T47D (cell line): ENCODE measurements at regions not wholly inside any gene's neighbourhood (a gene's known extent, or its start where the extent isn't known, plus 50 kb on each side); places are given as distances from the start of the nearest gene placed in this dataset.
"Not testable (repeated sequence)": the region's sequence is repeated elsewhere in the genome, so short reads cannot be mapped to it uniquely, and the experiment has no call there.

Experiments used
- DNase-seq, 2 experiments: peaks; one replicate each; pipeline versions ENCODE4 v3.0.0 to v3.0.0-alpha.2; 2011 to 2012; ENCODE audit warnings: low read depth in 1 of 2, low spot score in 1 of 2
- JUND ChIP-seq: IDR thresholded peaks from 2 replicates; pipeline ENCODE4 v1.6.1; 2012; ENCODE audit warnings: low read depth
- in situ Hi-C: cut with HindIII; loops from 2 replicates; pipeline ENCODE4 v1.10.0; 2016; ENCODE audit warnings: low sequenced_read_pairs, low pct_unique_long_range_greater_than_20kb

DNA sequence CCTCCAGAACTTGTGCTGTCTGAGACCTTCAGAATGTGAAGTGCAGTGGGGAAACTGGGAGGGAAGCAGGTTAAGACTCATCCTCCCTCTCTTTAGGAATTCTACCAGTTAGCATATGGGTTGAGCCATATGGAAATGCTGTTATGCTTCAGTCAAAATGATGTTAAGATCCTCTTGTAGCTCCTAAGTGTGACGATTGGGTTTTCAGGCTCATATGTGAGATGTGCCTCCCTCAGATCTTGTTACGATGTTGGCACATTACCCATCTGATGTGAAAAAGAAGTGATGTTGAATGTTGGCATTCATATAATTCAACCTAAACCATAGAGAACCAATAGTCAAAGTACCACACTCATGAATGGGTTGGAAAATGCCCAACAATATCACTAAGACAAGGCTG is 67.8 kb upstream of the IPO5 start:
- TF ChIP-seq JUND, result no peak
- in situ Hi-C loops, result no loop called here
- DNase-seq, result no peak

DNA sequence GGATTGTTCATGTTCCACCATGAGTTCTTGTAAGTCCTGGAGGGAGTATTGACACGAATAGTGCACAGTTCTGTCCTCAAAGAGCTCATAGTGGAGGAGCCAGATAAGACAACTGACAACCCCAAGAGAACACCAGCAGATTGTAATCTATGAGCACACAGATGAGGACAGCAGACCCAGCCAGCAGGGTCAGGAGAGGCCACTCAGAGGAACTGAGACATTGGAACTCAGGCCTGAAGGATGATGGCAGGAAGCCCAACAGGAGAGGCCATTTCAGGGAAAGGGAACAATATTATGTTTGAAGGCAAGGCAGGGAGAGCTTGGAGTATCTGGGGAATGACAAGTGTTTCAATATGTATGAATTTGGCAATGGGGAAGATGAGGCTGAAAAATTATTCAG is 63.7 kb upstream of the IPO5 start:
- no peak for TF ChIP-seq JUND
- in situ Hi-C loops, result no loop called here
- DNase-seq, result no peak

- TF ChIP-seq JUND, result no peak
- in situ Hi-C loops, result no loop called here
- no peak for DNase-seq
Measured at GRCh38 chr13:97890573-97890972, 62.9 kb upstream of the IPO5 start.

DNA sequence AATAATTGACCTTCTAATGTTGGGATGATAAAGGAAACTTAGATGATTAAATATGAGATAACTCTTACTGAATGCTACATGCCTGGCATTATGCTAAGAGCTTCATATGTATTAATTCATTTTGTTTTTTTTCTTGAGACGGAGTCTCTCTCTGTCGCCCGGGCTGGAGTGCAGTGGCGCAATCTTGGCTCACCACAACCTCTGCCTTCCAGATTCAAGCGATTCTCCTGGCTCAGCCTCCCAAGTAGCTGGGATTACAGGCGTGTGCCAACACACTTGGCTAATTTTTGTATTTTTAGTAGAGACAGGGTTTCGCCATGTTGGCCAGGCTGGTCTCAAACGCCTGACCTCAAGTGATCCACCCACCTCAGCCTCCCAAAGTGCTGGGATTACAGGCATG is 61.5 kb upstream of the IPO5 start:
- in situ Hi-C loops, DNase-seq: not testable (repeated sequence)

DNA sequence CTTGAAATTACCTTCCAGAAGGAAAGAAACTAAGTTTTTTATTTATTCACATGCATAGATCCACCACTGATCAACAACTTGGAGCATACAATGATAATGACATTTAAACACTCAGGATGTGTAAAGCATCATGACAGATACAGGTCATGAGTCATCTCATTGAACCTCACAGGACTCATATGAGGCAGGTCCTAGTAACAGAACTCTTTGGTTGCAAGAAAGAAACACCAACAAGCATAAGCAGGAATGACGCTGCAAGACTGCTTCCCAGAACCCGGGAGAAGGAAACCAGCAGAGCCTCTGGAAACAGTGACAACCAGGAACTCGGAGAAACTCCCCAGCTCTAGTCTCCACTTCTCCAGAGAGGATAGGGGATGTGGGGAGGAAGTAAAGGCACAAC is 60.8 kb upstream of the IPO5 start:
- in situ Hi-C loops, result no loop called here
- no peak for TF ChIP-seq JUND
- no peak for DNase-seq

DNA sequence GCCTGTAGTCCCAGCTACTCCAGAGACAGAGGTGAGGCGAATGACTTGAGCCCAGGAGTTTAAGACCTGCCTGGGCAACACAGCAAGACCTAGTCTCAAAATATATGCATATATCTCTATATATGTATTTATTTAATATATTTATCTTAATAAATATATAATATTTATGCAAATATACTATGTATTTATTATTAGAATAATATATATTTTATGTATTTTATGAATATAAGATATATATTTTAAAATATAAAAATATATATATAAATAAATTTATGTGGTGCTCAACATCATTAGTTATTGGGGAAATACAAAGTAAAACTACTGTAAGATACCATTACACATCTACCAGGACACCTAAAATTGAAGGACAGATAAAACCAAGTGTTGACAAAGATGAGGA is 58.1 kb upstream of the IPO5 start:
- no peak for TF ChIP-seq JUND
- in situ Hi-C loops, result no loop called here
- no peak for DNase-seq

DNA sequence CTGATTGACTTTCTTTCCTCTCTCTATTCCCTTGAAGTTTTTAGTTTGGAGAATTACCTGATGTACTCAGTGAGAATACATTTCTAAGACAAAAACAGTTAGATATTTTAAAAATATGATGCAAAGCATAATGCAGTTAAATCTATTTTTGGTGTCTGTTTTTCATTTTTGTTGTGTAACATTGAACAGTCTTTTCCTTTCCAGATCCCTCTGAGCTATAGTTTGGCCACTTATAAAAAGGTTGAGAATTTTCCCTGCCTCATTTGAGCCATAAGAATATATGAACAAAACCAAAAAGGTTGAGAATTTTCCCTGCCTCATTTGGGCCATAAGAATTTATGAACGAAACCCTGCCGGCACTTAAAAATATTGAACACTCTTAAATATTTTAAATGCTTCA is 57.0 kb upstream of the IPO5 start:
- TF ChIP-seq JUND, result no peak
- DNase-seq, result no peak
- in situ Hi-C loops, result no loop called here

- TF ChIP-seq JUND, result no peak
- no peak for DNase-seq
- in situ Hi-C loops, result no loop called here
Measured at GRCh38 chr13:97901716-97902115, 51.8 kb upstream of the IPO5 start.
